Naive B cell (primary cell): ENCODE measurements at regions not wholly inside any gene's neighbourhood (a gene's known extent, or its start where the extent isn't known, plus 50 kb on each side); places are given as distances from the start of the nearest gene placed in this dataset.

ENCODE experiments used
- ATAC-seq, 2 donors: fragments of 150-1000 bp; cut with Tn5 transposase; 2 replicates each; pipeline ENCODE4 v1.10.0; 2021; ENCODE audit warnings: low read depth in 2 of 2, mild to moderate bottlenecking in 2 of 2, moderate library complexity in 2 of 2
- DNase-seq: peaks from one replicate; pipeline ENCODE4 v3.0.0; 2022
- H3K27ac Mint-ChIP-seq, 6 donors: one replicate each; pipeline ENCODE4 v1.8.0; 2020 to 2022; ENCODE audit warnings: mild to moderate bottlenecking in 6 of 6, mixed read lengths in 6 of 6, moderate library complexity in 5 of 6, inconsistent platforms in 2 of 6
- H3K27me3 Mint-ChIP-seq, 3 donors: one replicate each; pipeline ENCODE4 v1.8.0; 2021 to 2022; ENCODE audit warnings: mixed read lengths in 3 of 3, mild to moderate bottlenecking in 1 of 3
- H3K36me3 Mint-ChIP-seq, 2 donors: one replicate each; pipeline ENCODE4 v1.8.0; 2020 to 2022; ENCODE audit warnings: mixed read lengths in 2 of 2, inconsistent platforms in 1 of 2, mild to moderate bottlenecking in 1 of 2
- H3K4me1 Mint-ChIP-seq, 3 donors: one replicate each; pipeline ENCODE4 v1.8.0; 2020 to 2022; ENCODE audit warnings: mixed read lengths in 3 of 3, inconsistent platforms in 1 of 3, mild to moderate bottlenecking in 1 of 3, moderate library complexity in 1 of 3
- H3K4me3 Mint-ChIP-seq, 8 donors: one replicate each; pipeline ENCODE4 v1.8.0; 2020 to 2022; ENCODE audit warnings: mild to moderate bottlenecking in 8 of 8, mixed read lengths in 8 of 8, moderate library complexity in 8 of 8, inconsistent platforms in 2 of 8
- H3K9me3 Mint-ChIP-seq, 7 donors: one replicate each; pipeline ENCODE4 v1.8.0; 2020 to 2022; ENCODE audit warnings: mixed read lengths in 7 of 7, mild to moderate bottlenecking in 5 of 7, inconsistent platforms in 2 of 7, moderate library complexity in 1 of 7

DNA sequence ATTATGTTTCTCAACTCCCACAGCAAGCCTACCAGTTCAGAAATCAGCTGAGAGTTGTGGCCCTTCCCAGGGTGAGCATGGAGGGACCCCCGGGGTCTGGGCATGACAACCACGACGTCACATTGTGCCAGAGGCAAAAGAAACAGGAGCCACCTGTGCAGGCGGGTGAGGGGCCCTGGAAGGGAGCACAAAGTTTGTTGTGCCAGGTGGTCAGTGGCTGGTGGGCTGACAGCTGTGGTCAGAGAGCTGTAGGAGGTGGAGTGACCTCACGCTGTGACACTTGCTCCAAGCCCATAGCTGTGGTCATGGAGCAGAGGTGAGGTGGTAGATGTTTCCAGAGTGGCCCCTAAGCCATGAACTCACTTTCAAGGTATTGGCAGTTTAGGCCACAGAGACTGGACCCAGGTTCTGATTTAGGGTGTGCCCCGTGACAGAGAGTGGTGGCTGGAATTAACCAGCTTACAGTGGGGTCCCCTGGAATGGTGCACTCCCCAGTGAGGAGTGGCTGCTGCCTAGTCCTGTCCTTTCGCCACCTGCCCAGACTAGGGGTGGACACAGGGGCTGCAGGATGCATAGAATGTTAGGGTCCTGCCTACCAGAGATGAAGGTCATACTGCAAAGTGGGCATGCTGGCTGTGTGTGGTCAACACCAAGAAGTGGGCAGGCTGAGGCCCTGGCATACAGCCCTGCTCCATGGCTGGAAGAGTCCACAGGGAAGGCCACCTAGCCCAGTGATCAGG lies 136.4 kb downstream of the GLI2 start:
- Mint-ChIP-seq H3K4me3 (peak overlapping the region in 1 of 8 donors; percentile 35), H3K27me3 (peaks cover 24 to 42% (median 41%) of the 10 kb centered on the region in 3 donors), H3K27ac (no peak overlapping the region), H3K4me1 (peaks cover 0 to 5% (median 0%) of the 10 kb centered on the region in 3 donors), H3K36me3 (no peaks in the 10 kb centered on the region), H3K9me3 (peaks cover 0 to 2% (median 0%) of the 10 kb centered on the region in 7 donors)
- DNase-seq, result no peak
- ATAC-seq, result no peak

DNA sequence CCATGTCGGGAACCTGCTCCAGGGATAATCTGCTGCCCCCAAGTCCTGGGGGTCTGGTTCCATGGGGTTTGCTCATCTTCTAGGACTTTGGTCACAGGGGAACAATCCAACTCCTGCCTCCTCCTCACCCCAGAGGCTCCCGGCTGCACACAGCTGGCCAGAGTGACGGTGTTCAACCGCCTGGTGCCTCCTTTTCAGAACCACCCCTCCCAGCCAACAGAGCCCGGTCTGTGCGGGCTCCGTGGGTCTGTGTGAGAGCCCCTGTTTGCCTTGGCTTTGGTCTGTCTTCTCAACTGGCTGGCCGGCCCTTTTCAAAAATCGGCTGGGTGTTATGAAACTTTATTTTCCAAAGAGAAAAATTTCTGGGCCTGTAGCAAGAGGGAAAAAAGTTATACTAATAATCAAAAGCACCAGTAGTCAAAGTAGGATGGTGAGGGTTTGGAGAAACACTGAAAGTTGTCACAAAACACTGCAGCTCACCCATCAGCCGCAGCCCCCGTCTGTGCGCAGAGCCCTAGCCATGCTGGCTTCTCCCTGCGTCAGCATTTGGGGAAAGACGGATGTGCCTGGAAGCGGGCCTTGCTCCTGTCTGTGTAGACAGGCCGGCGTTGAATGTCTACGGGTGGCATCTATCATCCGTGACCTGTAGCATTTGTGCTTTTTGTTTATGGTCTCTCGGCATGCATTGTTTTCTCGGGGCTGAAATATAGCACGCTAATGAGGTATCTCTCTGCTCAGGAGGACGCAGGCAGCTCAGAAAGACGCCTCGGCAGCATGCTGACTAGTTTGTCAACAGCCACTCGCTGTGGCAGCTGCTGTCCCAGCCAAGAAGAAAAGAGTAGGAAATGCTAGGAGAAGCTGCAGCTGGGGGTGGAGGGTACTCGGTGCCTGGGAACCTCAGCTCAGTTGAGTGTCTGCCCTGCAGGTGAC lies 138.6 kb downstream of the GLI2 start:
- Mint-ChIP-seq H3K4me1 (no peaks in the 10 kb centered on the region), H3K4me3 (no peak overlapping the region), H3K36me3 (no peaks in the 10 kb centered on the region), H3K9me3 (peaks cover 0 to 6% (median 0%) of the 10 kb centered on the region in 7 donors), H3K27me3 (peaks cover 11 to 26% (median 22%) of the 10 kb centered on the region in 3 donors), H3K27ac (no peak overlapping the region)
- no peak for ATAC-seq
- no peak for DNase-seq

DNA sequence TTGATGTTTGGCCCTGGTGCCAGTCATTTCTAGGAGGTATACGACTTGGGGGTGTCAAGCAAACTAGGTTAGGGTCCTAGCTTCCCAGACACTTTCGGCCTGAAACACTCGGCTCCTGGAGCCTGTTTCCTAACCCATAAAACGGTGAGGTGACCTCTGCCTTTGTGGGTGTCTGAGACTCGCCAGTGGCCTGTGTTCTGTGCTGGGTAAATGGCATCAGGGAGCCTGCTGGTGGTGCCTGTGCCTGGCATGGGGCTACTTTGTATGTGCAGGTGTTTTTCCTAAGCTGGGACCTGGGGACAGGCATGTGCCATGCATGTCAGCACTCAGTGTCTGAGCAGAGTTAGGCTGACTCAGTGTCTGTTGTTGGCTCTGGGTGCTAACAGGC lies 139.2 kb downstream of the GLI2 start:
- no peak for ATAC-seq
- DNase-seq, result no peak
- Mint-ChIP-seq H3K36me3 (no peaks in the 10 kb centered on the region), H3K9me3 (peaks cover 0 to 6% (median 0%) of the 10 kb centered on the region in 7 donors), H3K27me3 (peaks cover 7 to 28% (median 15%) of the 10 kb centered on the region in 3 donors), H3K27ac (no peak overlapping the region), H3K4me3 (no peak overlapping the region), H3K4me1 (no peaks in the 10 kb centered on the region)

DNA sequence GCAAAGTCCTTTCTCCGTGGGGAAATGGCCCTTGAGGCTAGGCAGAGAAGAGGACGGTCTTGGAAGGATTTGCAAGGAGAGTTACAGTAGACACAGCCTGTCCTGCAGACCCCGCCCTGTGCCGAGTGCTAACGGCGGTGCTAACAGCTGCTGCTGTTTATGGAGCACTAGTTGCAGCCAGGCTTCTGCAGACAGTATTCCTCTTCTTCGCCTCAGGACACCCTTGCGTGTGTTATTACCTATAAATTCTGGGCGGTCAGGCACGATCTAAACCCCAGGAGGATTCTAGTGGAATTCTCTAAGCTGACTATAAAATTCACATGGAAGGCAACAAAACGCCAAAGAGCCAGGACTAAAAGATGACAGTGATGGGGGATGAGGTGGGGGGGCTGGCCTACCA lies 139.8 kb downstream of the GLI2 start:
- Mint-ChIP-seq H3K27ac (no peak overlapping the region), H3K9me3 (peaks cover 0 to 6% (median 0%) of the 10 kb centered on the region in 7 donors), H3K4me1 (no peaks in the 10 kb centered on the region), H3K27me3 (peaks cover 7 to 23% (median 15%) of the 10 kb centered on the region in 3 donors), H3K4me3 (no peak overlapping the region), H3K36me3 (no peaks in the 10 kb centered on the region)
- no peak for DNase-seq
- no peak for ATAC-seq

DNA sequence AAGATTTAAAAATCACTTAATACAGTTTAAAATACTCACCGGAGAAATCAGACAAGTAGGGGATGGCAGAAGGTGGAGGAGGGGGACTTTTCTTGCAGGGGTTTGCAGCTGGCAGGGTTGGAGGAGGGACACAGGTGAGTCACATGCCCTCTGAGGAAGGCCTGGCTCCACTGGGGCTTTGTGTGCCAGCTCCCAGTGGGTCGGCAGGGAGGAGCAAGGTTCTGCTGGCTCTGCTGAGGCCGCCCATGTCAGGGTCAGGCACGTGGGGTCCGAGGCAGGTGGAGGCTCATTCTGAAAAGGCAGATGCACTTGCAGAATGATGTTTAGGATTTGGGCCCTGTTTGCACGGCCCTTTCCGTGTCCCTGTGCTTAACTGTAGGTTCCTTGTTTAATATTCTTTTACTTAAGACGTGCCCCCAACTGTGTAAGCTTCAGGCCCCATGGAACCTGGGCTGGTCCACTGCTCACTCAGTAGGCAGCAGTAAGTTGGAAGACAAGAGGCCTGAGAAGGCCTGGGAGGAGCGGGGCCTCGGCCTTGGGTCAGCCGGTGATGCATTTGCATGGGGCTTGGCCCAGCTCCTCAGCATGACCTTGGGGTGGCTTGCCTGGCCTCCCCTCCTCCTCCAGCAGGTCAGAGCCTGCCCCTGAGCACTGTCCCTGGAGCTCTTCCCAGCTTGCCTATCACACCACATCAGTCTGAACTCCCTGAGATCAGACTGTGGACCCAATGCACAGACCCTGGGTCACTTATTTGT lies 141.0 kb downstream of the GLI2 start:
- H3K27ac Mint-ChIP-seq, result no peak overlapping the region
- H3K36me3 Mint-ChIP-seq, result no peaks in the 10 kb centered on the region
- H3K4me1 Mint-ChIP-seq, result no peaks in the 10 kb centered on the region
- peaks cover 2 to 12% (median 12%) of the 10 kb centered on the region in 3 donors for H3K27me3 Mint-ChIP-seq
- peaks cover 0 to 6% (median 0%) of the 10 kb centered on the region in 7 donors for H3K9me3 Mint-ChIP-seq
- H3K4me3 Mint-ChIP-seq, result no peak overlapping the region
- no peak for DNase-seq
- no peak for ATAC-seq

DNA sequence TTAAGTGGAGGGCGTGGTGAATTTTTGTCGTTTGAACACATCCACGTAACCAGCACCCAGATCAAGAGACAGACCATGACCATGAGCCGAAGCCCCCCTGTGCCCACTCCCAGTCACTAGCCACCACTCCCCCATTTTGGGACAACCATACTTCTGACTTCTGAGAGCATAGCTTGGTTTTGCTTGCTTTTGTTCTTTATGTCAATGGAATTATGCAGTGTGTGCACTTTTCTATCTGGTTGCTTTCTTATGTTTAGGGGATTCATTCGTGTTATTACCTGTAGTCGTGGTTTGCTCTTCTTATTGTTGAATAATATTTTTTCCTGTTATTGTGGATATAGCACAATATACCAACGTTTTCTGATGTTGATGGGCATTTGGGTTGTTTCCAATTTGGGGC lies 141.7 kb downstream of the GLI2 start:
- ATAC-seq, result no peak
- no peaks in the 10 kb centered on the region for H3K4me1 Mint-ChIP-seq
- no peak for DNase-seq
- peaks cover 0 to 6% (median 0%) of the 10 kb centered on the region in 7 donors for H3K9me3 Mint-ChIP-seq
- peaks cover 0 to 8% (median 7%) of the 10 kb centered on the region in 3 donors for H3K27me3 Mint-ChIP-seq
- H3K36me3 Mint-ChIP-seq, result no peaks in the 10 kb centered on the region
- H3K27ac Mint-ChIP-seq, result peak overlapping the region in 1 of 6 donors; percentile 17
- no peak overlapping the region for H3K4me3 Mint-ChIP-seq

DNA sequence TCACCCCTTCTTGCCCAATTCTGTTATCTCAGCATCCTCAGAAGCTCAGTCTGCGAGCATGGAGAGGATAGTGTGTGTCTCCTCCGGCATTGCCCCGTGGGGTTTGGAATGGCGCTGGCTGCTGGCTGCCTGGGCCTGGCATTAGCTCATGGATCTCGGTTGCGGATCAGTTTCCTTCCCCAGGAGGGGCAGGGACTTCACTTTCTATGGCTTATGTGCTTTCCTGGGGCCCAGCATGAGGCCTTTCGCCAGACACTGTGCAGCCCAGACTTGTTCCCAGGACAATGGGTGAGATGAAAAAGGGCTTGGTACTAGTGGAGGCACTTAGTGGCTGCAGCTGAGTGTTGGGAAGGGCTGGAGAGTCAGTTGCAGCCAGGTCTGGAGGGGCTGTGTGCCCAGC lies 143.3 kb downstream of the GLI2 start:
- no peak overlapping the region for H3K4me3 Mint-ChIP-seq
- ATAC-seq (no peak), DNase-seq (no peak)
- no peak overlapping the region for H3K27ac Mint-ChIP-seq
- H3K4me1 Mint-ChIP-seq, result no peaks in the 10 kb centered on the region
- peaks cover 0 to 8% (median 7%) of the 10 kb centered on the region in 3 donors for H3K27me3 Mint-ChIP-seq
- H3K9me3 Mint-ChIP-seq, result peaks cover 0 to 6% (median 0%) of the 10 kb centered on the region in 7 donors
- H3K36me3 Mint-ChIP-seq, result no peaks in the 10 kb centered on the region

DNA sequence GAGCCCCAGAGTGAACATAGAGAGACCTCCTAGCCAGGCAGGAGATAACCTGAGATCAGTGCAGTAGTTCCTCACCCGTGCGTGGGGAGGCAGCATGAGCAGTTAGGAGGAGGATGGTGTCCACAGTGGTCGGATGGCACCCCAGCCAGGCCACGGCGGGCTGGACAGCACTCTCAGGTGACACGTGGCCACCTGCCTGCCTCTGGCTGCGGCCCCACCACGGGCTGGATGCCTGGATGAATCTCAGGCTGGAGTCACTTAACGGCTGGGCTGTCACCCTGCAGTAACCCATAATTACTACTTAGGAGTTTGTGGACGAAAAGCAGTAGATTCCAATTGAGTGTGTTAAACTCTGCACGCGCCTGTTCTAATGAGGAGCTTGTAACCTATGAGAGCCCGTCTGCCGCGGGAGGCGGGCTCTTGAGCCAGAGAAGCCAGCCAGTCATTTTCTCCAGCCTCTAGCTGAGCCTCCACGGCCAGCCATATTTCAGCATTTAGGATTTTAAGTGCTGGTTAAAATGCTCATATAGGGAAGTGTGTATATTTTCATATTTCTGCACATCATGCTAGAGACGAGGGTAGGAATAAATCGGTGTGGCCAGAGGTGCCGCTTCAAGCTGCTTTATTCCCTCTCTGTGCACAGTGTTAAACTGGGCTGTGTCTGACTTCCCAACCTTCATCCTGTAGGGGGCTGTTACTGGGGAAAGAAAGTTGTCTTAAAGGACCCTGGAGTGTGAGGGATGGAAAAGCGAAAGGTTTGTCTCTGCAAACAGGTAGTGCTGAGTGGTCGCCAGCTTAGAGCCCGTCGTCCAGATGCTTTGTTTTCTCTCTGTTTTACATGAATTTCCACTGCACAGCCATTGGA lies 144.0 kb downstream of the GLI2 start:
- no peak overlapping the region for H3K27ac Mint-ChIP-seq
- H3K36me3 Mint-ChIP-seq, result no peaks in the 10 kb centered on the region
- no peak for ATAC-seq
- H3K27me3 Mint-ChIP-seq, result peaks cover 0 to 8% (median 8%) of the 10 kb centered on the region in 3 donors
- DNase-seq, result no peak
- no peaks in the 10 kb centered on the region for H3K4me1 Mint-ChIP-seq
- H3K4me3 Mint-ChIP-seq, result no peak overlapping the region
- H3K9me3 Mint-ChIP-seq, result peaks cover 0 to 6% (median 0%) of the 10 kb centered on the region in 7 donors

DNA sequence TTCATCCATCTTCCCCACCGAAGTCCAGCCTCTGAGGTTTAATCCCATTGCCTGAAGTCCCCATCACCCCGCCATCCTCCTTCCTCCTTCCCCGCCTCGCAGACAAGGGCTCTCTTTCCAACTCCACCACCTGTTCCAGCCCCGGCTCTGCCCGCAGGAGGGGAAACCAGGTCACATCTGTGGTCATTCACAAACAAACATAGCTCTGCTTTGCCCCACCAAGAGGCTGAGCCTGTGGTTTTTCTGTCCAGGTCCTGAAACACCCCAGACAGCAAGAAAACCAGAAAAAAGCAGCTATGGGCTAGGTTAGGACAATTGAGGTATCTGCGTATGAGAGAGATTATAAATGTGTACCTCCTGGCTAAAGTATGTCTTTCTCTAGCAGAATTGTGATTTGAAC lies 144.7 kb downstream of the GLI2 start:
- H3K36me3 Mint-ChIP-seq, result no peaks in the 10 kb centered on the region
- H3K4me3 Mint-ChIP-seq, result no peak overlapping the region
- ATAC-seq, result no peak
- peaks cover 0 to 13% (median 8%) of the 10 kb centered on the region in 3 donors for H3K27me3 Mint-ChIP-seq
- no peak overlapping the region for H3K27ac Mint-ChIP-seq
- no peaks in the 10 kb centered on the region for H3K4me1 Mint-ChIP-seq
- peaks cover 0 to 6% (median 0%) of the 10 kb centered on the region in 7 donors for H3K9me3 Mint-ChIP-seq
- no peak for DNase-seq

DNA sequence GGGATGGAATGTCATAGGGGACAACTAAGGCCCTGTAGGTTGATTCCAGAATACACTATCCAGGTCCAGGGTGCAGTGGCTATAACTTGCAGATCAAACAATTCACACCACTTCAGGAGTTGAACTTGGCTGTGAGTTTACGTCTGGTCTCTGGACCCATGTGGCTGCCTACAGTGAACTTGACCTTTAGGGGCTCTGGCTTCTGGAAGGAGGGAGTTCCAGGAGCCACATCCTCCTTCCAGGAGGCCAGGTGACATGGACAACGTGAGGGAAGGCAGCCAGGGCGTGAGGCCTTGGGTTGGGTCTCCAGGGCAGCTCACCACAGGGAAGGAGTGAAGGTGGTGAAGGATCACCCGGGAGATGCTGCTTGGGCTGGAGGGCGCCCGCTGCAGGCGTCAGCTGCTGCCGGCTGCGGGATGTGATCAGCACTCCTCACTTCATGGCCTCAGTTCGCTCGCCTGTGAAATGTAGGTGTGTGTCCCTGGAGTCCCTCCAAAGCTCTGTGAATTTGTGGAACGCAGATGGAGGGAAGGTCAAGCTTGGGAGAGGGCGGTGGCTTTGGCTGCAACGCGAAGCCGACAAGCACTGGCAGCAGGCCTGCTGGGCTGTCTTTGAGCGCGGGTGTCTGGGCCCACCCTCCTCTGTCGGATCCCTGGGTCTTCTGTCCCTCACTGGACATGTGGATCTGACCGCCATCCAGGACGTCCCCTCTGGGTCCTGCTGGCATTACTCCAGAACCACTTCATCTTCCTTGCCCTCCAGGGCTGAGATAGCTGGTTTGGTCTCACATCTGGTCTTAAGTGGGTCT lies 146.5 kb downstream of the GLI2 start:
- DNase-seq (no peak), ATAC-seq (no peak)
- Mint-ChIP-seq H3K36me3 (no peaks in the 10 kb centered on the region), H3K9me3 (peaks cover 0 to 5% (median 0%) of the 10 kb centered on the region in 7 donors), H3K27me3 (peaks cover 0 to 13% (median 8%) of the 10 kb centered on the region in 3 donors), H3K4me3 (no peak overlapping the region), H3K4me1 (no peaks in the 10 kb centered on the region), H3K27ac (no peak overlapping the region)

DNA sequence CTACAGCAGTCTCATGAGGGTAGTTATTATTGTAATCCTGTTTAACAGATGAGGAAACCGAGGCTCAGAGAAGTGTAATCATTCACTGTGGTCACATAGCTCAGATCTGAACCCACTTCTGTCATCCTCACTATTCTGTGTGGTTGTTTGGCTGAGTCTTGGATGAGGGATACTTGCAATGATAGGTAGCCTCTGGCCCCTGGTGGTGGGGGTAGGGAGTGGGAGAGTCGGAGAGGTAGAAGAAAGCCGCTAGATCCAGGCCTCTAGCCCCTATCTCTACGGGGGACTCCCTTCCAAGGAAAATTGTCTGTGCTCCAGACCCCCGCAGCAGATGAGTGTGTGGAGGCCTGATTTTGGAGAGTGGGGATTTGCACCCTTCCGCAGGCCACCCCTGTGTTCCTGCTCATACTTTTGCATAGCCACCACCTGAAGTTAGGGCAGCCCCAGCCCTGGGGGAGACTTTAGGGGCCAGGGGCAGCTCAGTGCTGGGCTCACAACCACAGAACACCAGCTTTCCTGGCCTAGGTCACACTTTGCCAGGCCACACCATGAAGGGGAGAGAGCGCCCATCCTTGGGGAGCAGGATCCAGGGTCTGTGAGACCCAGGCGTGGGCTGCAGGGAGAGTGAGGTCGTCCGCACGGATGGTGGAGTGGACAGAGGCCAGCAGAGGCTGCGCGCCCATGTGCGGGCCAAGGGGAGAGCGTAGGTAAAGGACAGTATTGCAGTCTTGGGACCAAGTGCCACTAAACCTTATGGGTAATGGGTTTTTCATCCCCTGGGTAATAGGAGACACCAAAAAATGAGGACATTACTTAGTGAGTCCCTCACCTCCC lies 148.2 kb downstream of the GLI2 start:
- Mint-ChIP-seq H3K9me3 (no peaks in the 10 kb centered on the region), H3K4me3 (no peak overlapping the region), H3K4me1 (no peaks in the 10 kb centered on the region), H3K27ac (no peak overlapping the region), H3K36me3 (no peaks in the 10 kb centered on the region), H3K27me3 (peaks cover 0 to 12% (median 8%) of the 10 kb centered on the region in 3 donors)
- ATAC-seq, result no peak
- DNase-seq, result no peak
